Cortex of kidney (tissue), 1 donor: ENCODE measurements at regions not wholly inside any gene's neighbourhood (a gene's known extent, or its start where the extent isn't known, plus 50 kb on each side); places are given as distances from the start of the nearest gene placed in this dataset.

Source experiments
- DNase-seq: peaks from one replicate; lab custom pipeline; 2025; lab: John Stamatoyannopoulos, UW

DNA sequence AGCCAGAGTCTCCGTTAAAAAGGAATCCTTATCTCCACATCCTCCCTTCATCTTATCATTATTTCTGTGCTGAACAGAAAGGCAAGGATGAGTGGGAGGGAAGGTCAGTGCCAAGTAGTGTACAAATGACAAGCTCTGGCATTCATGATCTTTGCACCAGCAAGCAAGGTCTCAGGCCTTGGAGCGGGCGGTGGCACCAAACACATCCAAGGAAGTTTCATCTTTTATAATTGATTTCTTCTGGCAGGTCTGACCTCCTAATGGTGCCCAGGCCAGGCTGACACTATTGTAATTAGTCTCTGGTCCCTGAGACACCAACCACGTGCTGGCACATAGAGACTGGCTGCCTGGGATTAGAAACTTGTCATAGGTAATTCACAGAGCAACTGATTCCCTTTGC is 336.6 kb downstream of the EN1 start:
- DNase-seq, result no peak

DNA sequence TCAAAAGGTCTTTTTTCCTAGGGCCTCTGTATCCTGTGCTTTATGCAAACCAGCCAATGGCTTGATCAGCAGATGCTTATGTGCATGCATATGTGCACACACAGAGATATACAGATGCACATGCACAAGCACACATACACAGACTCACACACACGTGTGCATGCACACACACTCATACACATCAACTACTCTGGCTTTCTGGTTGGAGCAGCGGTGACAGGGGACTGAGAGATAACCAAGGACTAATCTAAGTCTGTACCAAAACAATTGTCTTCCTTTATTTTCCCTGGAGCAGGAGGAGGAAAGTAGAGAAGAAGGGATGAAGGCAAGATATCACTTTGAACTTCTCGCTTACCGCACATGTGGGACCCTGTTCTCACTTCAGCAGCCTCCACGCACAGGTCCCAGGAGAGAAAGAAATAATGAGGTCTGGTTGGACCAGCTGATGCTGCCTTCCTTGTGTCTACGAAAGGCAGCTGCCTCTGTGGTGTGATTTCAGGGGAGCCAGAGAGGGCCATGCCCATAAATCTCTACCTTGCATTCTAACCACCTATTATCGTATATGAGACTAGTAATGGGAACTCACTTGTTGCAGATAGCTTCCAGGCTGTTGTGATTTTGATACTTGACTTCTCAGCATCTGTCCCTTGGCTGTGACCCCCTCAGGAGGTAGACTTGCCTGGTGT is 338.0 kb downstream of the EN1 start:
- no peak for DNase-seq

DNA sequence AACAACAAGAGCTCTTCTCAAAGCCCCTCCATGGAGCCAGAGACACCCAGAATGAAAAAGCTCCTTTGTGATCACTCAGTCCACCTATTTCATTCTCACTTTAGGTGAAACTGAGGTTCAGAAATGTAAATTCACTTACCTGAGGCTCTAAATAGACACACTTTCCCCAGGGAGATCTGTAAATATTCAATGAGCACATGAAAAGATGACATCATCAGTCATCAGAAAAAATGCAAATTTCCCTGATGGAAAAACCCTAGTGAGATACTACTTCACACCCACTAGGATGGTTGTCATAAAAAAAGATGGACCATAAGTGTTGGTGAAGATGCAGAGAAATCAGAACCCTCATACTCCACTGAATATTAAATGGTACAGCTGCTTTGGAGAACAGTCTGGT is 339.2 kb downstream of the EN1 start:
- DNase-seq, result no peak

DNA sequence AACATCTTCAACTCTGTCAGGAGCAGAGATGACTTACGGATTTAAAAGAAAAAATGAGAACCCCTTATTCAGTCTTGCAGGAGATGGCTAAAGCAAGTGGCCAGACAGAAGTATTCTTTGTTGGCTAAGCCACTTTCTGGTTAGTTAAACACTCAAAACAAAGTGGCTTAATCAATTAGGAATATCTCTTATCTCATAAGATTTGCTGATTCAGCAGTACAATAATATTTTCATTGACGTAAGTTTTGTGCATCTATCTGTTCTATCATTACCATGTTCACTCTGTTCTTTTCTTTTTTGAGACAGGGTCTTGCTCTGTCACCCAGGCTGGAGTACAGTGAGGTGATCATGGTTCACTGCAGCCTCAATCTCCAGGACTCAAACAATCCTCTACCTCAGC is 342.0 kb downstream of the EN1 start:
- DNase-seq, result no peak

DNA sequence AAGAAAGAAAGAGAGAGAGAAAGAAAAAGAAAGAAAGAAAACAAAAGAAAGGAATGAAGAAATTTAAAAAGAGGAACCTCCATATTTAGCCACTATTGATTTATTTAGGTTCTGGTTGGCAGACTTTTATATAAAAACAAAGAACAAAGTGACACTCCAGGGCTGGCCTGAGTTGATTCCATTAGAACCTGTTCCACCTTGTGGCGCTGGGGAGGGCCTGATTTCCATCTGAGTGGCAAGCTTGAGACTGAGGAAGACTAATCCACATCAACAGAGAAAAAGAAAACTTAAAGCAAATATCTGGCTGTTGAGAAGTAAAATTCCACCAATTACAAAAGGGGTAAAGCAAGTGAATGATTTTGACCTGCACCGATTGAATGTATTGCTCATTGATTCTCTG is 345.3 kb downstream of the EN1 start:
- DNase-seq, result no peak

DNA sequence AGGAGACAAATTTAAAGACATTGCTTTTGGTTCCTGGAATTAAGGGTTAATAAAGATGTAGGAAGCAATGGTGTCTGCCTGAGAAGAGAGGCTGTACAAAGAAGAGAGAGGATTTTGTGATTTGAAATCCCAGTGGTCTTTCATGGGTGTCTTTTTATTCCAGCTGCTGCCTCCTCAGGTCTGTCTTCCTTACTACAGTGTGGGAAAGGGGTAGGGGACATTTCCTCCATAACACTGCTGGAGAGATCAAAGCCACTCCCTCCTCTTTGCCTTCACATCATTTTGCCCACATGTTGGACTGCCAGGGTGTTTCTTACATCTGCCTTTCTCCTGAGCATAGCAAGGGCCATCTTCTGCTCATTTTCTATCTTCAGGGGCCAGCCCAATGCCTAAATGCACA is 348.5 kb downstream of the EN1 start:
- DNase-seq, result no peak

DNA sequence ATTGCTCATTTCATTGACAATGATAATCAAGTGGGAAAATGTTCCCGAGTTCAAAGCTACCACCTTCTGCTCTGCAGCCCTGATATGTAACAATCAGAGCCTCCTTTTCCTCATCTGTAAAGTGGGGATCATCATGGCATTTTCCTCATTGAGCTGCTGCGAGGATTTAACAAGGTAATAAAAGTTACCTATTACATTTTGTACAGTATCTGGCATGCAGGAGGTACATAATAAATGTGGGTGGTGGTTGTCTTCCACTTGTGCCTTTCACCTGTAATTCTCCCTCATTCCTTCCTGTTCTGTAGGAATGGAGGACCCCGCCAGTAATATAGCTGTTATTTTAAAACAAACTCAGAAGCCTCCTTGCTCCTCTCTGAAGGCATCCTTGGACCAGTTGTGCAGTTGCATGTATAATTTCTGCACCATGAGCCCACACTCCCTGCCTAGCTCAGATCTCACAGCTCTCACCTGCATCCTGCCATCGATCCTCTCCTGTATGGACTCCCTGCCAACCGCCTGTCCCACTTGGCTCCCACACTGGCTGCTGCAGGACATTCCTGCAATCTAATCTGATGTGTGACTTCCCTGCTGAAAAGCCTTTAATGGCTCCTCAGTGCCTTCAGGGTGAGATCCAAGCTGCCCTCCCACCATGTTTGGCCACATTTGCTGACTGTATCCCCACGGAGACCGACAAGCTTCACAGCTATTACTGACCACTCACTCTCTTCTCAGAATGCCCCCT is 350.4 kb downstream of the EN1 start:
- no peak for DNase-seq

DNA sequence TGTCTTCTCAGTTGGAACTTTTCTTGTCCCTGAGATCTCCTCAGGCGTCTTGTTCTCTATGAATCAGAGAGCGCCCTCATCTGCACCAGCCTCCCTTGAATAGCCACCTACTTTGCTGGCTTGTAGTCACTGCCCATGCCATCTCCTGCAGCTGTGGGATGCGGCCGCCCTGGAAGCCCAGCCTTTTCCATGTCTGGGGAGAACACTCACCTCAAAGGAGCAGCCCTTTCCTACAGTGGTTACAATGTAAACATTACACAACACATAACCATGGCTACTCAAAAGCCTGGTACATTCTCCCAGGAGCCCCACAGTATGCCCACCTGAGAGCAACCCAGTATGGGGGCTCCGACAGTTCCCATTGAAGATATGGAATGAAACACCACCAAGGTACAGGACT is 351.0 kb downstream of the EN1 start:
- DNase-seq, result no peak

DNA sequence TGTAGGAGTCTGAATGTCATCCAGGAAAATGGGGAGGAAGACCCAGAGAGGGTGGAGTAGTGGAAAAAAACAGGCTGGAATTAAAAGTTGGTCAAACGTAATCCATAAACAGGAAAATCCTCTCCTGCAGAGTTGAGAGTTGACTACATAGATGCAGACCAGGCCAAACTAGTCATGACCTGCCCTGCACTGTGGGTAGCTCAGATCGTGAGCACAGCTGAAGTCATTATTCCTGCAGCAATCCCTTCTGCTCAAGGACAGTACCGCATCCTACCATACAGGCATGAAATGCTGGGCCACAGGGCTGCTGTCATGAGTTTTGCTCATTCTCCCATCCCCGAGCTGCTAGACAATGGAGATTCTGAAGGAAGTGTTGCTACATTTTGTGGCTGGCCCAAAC is 352.2 kb downstream of the EN1 start:
- no peak for DNase-seq

DNA sequence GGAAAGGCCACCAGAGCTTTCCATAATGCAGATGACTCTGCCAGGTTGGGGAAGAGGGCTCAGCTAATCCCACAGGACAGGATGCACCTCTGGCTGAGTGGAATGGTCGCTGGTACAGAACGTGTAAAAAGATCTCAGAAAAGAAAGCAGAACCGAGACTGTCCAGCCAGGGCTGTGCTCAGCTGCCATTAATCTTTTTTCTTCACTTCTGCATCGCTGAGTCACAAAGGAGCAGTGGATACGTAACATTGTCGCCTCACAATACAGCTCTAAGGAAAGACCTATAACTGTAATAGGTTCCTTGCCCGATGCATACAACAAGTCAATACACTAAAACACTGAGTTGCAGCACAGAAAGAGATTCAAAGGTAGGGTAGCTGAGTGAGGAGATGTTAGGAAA is 354.2 kb downstream of the EN1 start:
- no peak for DNase-seq

DNA sequence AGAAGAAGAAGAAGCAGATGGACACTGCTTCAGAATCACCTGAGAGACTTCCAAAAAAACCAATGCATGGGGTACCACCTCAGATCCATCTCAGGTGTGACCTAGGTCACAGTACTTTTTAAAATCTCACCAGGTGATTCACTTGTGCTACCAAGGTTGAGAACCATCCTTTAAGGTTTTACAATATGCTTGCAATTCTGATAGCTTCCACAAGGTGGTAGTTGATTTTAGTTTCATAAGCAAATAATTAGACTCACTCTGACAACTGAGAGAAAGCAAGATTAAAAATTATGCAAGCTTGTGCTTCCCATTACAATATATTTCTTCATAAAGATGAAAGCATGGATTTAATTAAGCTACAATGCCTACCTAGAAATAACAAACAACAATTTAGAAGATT is 355.1 kb downstream of the EN1 start:
- no peak for DNase-seq

DNA sequence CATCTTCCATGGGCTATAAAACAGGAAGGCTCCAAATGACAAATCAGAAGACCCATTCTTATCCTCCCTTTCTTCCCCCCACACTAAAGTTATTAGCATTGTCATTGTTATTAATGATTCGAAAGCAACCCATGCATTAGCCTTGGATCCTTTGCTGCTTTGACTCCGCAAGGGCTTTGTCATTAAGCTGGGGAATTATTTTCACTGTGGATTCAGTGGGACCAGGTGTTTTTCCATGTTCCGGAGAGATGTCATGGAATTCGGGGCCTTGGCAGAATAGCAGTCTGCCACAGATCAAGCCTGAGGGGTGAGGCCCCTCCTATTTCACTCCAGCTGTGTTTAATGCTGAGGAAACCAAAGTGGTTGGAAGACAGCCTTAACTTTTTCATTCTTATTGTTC is 357.1 kb downstream of the EN1 start:
- no peak for DNase-seq

DNA sequence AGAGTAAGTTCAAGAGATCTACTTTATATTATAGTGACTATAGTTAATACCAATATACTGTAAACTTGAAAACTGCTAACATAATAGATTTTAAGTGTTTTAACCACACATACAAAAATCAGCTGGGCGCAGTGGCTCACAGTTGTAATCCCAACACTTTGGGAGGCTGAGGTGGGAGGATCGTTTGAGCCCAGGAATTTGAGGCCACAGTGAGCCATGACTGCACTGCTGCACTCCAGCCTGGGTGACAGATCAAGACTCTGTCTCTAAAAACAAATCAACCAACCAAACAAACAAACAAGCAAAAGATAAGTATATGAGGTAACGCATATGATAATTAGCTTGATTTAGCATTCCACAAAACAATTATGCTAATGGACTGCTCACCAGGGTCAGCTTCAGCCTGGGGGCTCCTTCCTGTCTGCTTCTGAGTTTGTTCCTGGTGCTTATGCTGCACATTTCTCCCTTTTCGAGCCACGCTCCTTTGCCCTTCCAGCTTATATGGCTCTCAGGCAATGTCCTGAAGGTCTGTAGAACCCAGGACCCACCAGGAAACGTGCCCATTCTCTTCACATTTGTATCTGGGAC is 357.6 kb downstream of the EN1 start:
- no peak for DNase-seq

DNA sequence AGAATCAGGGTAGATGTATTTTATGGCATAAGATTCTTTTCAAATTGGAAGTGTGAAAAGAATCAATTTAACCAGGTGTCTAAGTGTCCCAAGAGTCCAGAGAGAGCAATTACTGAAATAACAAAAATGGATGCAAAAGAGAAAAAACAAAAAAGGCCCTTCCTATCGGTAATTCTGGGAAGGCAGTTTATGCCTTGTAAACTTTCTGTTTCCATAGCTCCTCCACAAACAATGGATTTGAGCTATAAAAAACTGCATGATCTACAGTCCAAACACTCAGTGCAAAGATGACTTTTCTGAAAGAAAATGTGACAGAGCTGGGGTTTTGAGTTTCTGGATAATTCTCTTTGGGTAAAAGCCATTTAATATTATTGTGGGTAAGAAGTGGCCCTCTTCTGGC is 366.1 kb downstream of the EN1 start:
- DNase-seq, result no peak

DNA sequence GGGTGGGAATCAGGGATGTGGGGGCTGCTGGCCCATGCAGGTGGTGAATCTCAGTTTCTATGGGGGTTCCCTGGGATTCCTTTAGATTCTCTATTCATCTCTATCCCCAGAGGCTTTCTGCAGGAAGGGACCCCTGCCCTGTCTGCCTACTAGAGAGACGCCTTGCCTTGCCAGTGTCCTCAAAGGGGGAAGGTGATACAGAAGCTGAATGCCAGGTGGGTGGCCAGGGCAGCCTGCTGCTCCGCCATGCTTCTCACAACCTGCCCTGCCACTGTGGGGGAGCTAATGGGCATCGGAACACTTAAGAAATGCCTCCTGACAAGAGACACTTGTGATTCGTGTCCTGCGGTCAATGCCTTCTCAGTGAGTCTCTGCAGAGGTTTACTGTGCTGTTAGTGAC is 368.4 kb downstream of the EN1 start:
- no peak for DNase-seq

DNA sequence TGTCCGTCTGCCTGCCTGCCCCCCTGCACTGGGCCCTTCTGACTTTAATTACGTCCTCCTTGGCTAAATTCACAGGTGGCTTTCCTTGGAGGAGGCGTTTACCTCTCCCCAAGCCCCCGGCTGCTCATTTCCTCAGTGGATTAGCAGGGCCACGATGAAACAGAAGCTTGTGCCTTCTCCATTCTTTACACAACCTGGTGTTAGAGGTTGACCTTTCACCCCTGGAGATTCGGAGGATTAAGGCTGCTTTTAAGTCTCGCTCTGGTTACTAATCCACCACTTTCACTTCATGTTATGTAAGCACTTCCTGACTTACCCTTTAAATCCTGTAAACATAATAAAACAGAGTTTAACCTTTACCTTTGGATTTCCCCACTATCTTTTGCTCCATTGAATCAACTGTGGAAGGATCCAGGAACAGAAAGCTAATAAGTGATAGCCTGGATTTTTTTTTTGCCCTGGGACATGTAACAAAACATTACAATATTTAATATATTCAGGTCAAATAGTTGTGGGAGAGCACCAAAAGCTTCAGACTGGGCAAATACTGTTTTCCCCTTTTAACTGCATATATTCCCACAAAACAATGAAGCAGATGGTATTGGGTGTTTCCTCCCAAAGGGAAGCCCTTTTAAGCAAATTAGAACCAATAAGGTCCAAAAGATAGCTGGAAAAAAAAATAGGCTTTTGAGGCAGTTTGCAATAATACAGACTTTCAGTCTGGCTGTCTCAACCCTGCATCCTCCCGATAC is 370.2 kb downstream of the EN1 start:
- no peak for DNase-seq

DNA sequence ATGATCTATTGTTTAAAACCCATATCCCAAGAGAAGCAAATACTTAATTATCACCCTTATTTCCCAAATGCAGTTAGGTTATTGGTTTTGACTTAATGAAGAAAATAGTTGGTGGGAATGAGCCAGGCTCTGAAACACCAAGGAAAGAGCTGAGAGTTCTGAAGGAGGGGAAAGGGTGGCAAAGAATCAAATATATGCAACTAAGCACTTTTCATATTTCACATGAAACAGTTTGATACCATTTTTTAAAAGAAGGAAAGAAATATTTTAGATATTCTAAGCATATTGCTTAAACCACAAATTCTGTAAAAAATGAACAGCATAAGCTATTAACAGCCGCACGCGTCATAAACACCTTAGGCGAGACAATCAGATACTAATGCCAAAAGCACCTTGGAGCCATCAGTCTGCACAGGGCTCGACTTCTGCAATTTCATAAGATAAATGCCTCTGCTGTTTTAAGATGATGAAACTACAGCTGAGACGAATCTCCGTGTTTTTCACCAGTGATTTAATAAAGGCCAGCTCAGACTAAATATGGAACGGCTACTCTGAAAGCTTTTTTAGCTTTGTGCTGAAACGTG is 371.7 kb downstream of the EN1 start:
- no peak for DNase-seq

DNA sequence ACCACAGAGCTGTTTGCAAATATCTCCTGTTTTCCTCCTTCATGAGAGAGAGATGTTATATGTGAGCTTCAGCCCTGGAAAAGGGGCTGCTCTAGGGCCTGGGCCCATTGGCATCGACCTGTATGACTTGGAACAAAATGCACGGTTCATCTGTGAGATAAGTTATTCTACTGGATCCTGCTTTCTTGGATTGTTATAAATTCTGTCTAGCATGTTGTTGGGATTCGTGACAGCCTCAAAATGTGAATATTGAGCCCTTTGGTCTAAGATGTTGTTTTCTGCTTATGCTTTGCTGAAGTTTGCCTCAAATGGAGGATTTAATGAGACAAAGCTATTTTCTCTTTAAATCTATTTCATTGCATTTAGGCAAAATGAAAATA is 372.9 kb downstream of the EN1 start:
- no peak for DNase-seq

DNA sequence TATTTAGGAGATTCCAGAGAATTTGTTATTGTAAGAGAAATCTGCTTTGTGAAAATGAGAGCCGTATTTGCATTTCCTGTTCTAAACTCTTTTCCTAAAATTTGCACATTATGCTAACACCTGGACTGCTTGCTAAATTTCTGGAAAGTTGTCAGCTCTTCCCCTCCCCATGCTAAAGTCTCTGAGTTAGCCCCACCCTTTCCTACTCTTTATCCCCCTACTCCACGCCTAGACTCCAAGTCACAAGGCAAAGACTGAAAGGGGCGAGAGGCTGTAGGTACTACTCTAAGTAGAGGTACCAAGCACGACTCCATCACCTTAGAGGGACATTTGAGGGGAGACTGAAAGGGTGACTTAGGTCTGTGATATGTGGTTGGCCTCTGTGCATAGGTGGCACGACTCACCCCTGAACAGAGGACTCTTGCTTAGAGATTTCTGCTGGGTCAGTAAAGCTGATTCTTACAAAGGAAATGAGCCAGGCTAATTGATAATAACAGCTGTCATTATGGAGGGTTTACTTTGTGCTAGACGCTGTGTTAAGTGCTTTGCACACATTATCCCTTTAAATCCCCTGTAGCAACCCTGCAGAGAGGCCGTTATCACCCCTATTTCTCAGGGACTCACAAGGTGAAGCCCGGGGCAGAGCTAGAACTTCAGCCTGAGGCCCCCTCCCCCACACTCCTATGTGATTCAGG is 373.5 kb downstream of the EN1 start:
- DNase-seq, result no peak

DNA sequence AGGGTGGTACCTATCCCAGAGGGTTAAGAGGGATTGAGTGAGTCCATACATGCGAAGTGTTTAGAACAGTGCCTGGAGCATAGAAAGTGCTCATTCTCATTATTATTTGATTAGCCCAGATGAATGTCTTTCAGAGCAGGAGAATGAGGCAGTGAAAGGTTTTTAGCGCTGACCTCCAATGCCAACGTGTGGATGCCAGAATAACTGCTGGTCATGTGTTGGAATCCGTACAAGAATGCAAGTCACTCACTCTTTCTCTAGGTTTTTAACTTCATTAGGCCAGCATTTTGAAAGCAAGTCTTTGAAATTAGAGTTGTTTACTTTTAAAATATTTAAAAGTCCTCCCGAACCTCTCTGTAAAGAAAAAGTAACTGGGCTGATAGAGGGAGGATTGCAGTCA is 374.2 kb downstream of the EN1 start:
- no peak for DNase-seq

DNA sequence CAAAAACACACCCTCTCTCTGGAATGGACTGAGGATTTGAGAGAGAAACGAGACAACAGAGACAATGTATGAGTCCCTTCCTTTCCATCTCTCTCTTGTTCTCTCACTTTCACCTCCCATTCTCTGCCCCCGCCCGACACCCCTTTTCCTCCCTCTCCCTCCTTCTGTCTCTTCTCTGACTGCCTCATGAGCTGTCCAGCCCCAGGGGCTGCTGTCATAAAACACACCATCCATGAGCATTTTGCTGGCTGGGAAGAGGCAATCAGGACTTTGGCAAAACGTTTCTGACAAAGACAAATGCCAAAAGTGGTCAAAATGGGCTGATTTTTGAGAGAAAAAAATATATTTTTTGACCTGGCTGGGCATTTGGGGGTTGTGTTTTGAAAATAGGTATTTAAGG is 377.2 kb downstream of the EN1 start:
- DNase-seq, result no peak

DNA sequence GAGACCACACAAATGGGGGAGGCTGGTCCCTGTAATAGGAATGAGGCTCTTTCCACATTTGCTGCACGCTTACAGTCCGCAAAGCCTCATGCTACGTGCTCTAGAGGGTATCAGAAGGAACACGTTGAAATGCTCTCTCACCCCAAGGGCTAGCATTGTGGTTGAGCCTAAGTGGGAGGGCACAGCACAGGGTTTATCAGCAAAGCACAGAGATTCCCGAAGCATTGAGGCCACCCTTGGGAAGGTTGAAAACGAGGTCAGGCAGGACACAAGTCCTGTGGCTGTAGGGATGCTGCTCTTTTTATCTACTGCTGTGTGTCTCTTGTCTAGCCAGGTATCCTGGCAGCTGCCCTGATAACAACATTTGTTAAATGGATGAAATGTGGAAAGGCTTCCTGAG is 378.3 kb downstream of the EN1 start:
- DNase-seq, result no peak
